Prostate gland (tissue), 2 donors: ENCODE measurements at regions not wholly inside any gene's neighbourhood (a gene's known extent, or its start where the extent isn't known, plus 50 kb on each side); places are given as distances from the start of the nearest gene placed in this dataset.
"Not testable (repeated sequence)": the region's sequence is repeated elsewhere in the genome, so short reads cannot be mapped to it uniquely, and the experiment has no call there.

Source experiments
- DNase-seq: peaks from one replicate; pipeline ENCODE4 v3.0.0-alpha.2; 2019; ENCODE audit warnings: low spot score
- H3K27ac ChIP-seq, 2 donors: fragments of 200-600 bp; sonication (generic); 2 replicates each; pipeline ENCODE4 v1.5.1; 2017 to 2019
- H3K27me3 ChIP-seq: fragments of 200-600 bp; sonication (generic); replicated peaks from 2 replicates; pipeline ENCODE4 v1.5.1; 2019; ENCODE audit not compliant: insufficient read depth
- H3K36me3 ChIP-seq, 2 donors: fragments of 200-600 bp; sonication (generic); 1 replicate in 1 of 2; 2 replicates in 1 of 2; pipeline versions ENCODE4 v1.5.1 to v1.8.1; 2017 to 2019
- H3K4me1 ChIP-seq: fragments of 200-600 bp; sonication (generic); replicated peaks from 2 replicates; pipeline ENCODE4 v1.5.1; 2019
- H3K4me3 ChIP-seq, 2 donors: fragments of 200-600 bp; sonication (generic); 2 replicates each; pipeline ENCODE4 v1.5.1; 2017 to 2019
- H3K9me3 ChIP-seq: fragments of 200-600 bp; sonication (generic); 2 replicates; pipeline ENCODE4 v1.5.1; 2017
- CTCF ChIP-seq, 4 experiments: fragments of 200-600 bp in 2 of 4; fragments of 450-650 bp in 2 of 4; sonication (generic) in 2 of 4; IDR thresholded peaks; 1 replicate in 3 of 4; 2 replicates in 1 of 4; pipeline ENCODE4 v1.5.1; 2016 to 2019; ENCODE audit warnings: antibody characterized with exemption in 4 of 4, mild to moderate bottlenecking in 2 of 4, moderate library complexity in 2 of 4
- POLR2A ChIP-seq: fragments of 450-650 bp; IDR thresholded peaks from one replicate; pipeline ENCODE4 v1.6.1; 2016; ENCODE audit warnings: antibody characterized with exemption, mild to moderate bottlenecking
- POLR2AphosphoS5 ChIP-seq: sonication (generic); formaldehyde crosslinking; IDR thresholded peaks from one replicate; pipeline ENCODE4 v1.6.1; 2017; ENCODE audit warnings: antibody characterized with exemption
- WGBS: methylation state at CpG from one replicate; pipeline ENCODE4 v1.1.5; 2018; 5-methylcytosine and 5-hydroxymethylcytosine counted together
- intact Hi-C: fragments of 100-400 bp; cut with DNase I; formaldehyde crosslinking; loops from one replicate; pipeline ENCODE4 v1.14.2; 2022

GRCh38 chr5:36418152-36418979 lies 116.7 kb upstream of the RANBP3L start:
- Histone ChIP-seq H3K9me3 (no peaks in the 10 kb centered on the region), H3K4me1 (no peaks in the 10 kb centered on the region), H3K27ac (no peak overlapping the region), H3K27me3 (no peaks in the 10 kb centered on the region), H3K4me3 (no peak overlapping the region), H3K36me3 (no peaks in the 10 kb centered on the region)
- intact Hi-C loops = loop anchor here (5.0 kb wide), 1 partner anchor 274 kb away; no protein-coding TSS in a partner anchor
- TF ChIP-seq POLR2AphosphoS5 (no peak), CTCF (IDR thresholded peaks at IDR 0.05) (no peak), POLR2A (no peak)
- no peak for DNase-seq
- WGBS = 86% methylated on average over 6 of the region's 6 CpGs

DNA sequence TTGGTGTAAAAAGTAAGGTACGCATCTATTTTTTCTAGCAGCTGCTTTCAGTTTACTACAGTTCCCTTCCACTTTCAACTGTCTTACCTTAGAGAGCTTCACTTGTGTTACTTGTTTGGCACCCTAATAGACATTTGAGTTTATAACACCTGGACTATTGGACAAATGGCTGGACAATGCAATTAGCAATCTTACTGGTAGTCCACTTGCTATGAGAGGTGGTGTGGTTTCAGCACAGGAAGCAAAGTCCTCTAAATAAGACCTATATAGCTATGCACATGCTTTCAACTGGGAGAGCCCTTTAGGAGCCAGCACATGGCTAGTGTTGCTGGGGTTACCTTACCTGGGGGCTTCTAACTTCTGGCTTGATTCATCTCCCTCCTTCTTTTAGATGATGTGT lies 119.6 kb upstream of the RANBP3L start:
- Histone ChIP-seq H3K9me3 (no peaks in the 10 kb centered on the region), H3K4me3 (no peak overlapping the region), H3K27me3 (no peaks in the 10 kb centered on the region), H3K36me3 (no peaks in the 10 kb centered on the region), H3K4me1 (no peaks in the 10 kb centered on the region), H3K27ac (no peak overlapping the region)
- DNase-seq = no peak
- TF ChIP-seq POLR2AphosphoS5 = no peak
- no peak for TF ChIP-seq POLR2A
- no peak for TF ChIP-seq CTCF (IDR thresholded peaks at IDR 0.05)
- WGBS = 95% methylated on average over 1 of the region's 1 CpG
- intact Hi-C loops = no loop called here

GRCh38 chr5:36422952-36423351 lies 121.2 kb upstream of the RANBP3L start:
- 72% methylated on average over 3 of the region's 3 CpGs for WGBS
- no peaks in the 10 kb centered on the region for H3K4me1 ChIP-seq
- H3K27ac ChIP-seq = no peak overlapping the region
- H3K9me3 ChIP-seq = no peaks in the 10 kb centered on the region
- H3K27me3 ChIP-seq = no peaks in the 10 kb centered on the region
- no peak overlapping the region for H3K4me3 ChIP-seq
- intact Hi-C loops = no loop called here
- no peak for DNase-seq
- H3K36me3 ChIP-seq = no peaks in the 10 kb centered on the region
- TF ChIP-seq POLR2AphosphoS5 = no peak
- TF ChIP-seq POLR2A = no peak
- TF ChIP-seq CTCF (IDR thresholded peaks at IDR 0.05) = no peak

- WGBS = 54% methylated on average over 3 of the region's 3 CpGs
- intact Hi-C loops = no loop called here
These were observed 122.0 kb upstream of the RANBP3L start for GRCh38 chr5:36423578-36424307.

DNA sequence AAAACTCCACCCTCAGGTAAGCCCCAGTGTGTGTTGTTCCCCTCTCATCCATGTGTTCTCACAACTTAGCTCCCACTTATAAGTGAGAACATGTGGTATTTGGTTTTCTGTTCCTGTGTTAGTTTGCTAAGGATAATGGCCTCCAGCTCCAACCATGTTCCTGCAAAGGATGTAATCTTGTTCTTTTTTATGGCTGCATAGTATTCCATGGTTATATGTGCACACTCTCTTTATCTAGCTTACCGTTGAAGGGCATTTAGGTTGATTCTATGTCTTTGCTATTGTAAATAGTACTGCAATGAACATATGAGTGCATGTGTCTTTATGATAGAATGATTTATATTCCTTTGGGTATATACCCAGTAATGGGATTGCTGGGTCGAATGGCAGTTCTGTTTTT lies 124.4 kb upstream of the RANBP3L start:
- 99% methylated on average over 2 of the region's 2 CpGs for WGBS
- H3K36me3 ChIP-seq, H3K27ac ChIP-seq, H3K4me1 ChIP-seq, H3K27me3 ChIP-seq, H3K9me3 ChIP-seq, H3K4me3 ChIP-seq, intact Hi-C loops, DNase-seq: not testable (repeated sequence)

More at GRCh38 chr5:36423578-36424307, 122.0 kb upstream of the RANBP3L start:
- H3K9me3 ChIP-seq = no peaks in the 10 kb centered on the region
- no peak for DNase-seq
- H3K27me3 ChIP-seq = no peaks in the 10 kb centered on the region
- no peak for TF ChIP-seq POLR2A
- no peak for TF ChIP-seq POLR2AphosphoS5
- TF ChIP-seq CTCF (IDR thresholded peaks at IDR 0.05) = no peak
- H3K36me3 ChIP-seq = no peaks in the 10 kb centered on the region
- no peaks in the 10 kb centered on the region for H3K4me1 ChIP-seq
- H3K27ac ChIP-seq = no peak overlapping the region
- H3K4me3 ChIP-seq = no peak overlapping the region
